ENCODE measurements at regions not wholly inside any gene's neighbourhood (a gene's known extent, or its start where the extent isn't known, plus 50 kb on each side); places are given as distances from the start of the nearest gene placed in this dataset.

- DNase-seq, result no peak
Observed at GRCh38 chr2:3060049-3060448, 317.6 kb downstream of the EIPR1 start.

- no peak for DNase-seq
Observed at GRCh38 chr2:3059141-3059925, 318.3 kb downstream of the EIPR1 start.

- DNase-seq, result no peak
Observed at GRCh38 chr2:3054066-3054465, 323.6 kb downstream of the EIPR1 start.

DNA sequence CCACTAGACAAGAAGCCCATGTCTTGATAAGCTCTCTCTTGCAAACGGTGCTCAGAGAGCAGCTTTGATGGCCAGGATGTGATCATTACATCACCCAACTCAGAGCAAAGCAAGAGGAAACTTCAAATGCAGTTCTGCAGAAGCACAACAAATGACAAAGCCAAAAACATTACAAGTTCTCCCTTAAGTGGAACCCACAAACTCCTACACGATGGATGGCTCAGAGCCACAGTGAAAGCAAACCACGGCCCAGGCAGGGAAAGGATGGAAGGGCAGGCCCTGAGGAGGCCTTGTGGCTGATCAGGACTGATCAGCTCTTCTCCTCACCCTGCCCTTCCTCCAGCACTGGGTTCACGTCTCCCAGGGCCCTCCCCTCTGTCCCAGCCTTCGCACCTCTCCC is 326.4 kb downstream of the EIPR1 start:
- DNase-seq, result no peak

GRCh38 chr2:3046170-3046865 is 331.3 kb downstream of the EIPR1 start:
- no peak for DNase-seq

DNA sequence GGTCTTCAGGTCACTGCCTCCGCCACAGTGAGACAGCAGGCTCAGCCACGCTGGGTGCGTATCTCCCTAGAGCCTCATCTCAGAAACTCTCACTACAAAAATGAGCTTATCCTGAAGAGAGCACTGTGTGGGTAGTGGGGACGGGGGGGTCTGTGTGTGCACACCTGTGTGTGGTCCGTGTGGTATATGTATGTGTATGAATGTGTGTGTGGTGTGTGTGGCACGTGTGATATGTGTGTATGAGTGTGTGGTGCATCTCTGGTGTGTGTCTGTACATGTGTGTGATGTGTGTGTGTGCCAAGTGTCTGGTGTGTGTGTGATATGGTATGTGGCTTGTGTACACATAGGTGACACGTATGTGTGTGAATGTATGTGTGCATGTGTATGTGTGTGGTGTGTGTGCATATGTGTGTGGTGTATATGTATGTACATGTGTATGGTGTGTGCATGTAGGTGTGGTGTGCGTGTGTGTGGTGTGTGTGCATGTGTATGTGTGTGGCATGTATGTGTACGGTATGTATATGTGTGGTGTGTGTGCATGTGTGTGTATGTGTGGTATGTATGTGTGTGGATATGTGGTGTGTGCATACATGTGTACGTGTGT is 332.2 kb downstream of the EIPR1 start:
- DNase-seq, result no peak

DNA sequence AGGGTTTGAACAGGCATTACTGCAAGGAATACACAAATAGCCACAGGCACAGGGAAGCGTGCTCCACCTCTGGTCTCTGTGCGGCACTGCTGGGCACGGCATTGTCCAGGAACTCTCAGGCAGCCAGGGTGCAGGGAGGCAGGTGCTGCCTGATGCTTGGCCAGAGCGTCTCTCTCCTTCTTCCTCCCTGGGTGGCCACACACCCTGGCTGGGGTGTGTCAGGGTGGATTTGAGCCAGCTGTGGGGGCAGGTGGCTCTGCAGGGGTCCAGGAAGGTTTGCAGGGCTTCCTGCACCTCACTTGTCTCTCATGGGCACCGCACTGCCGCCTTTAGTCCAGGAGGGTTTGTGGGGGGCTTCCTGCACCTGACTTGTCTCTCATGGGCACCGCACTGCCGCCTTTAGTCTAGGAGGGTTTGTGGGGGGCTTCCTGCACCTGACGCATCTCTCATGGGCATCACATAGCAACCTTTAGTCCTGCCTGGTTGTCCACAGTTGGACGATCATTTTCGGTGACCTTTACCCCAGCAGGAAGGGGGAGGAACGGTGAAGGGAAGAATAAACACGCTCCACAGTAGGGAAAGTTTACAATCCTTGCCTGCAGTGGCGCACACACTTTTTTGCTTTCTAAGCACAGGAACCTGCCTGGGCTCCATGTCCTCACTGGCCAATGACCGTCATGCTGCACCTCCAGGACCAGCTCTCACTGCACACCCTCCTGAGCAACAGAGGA is 332.9 kb downstream of the EIPR1 start:
- DNase-seq, result no peak

DNA sequence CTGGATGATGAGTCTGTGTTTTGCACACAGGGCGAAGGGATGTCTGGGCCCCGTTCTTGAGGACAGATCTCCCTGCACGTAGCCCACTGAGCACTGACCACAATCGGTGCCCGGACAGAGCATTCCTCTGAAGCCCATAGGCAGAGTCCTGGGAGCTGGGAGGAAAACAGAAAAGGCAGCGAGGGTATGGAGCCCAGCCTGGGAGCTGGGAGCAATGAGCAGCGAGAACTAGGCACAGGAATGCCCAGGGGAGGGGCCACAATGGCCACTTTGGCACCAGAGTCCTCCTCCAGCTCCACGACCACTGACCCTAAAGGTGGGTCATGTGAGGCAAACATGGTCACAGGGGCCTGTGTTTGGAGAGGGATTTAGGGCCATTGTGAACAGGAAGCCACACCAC is 333.9 kb downstream of the EIPR1 start:
- DNase-seq, result no peak

GRCh38 chr2:3042601-3043585 is 334.7 kb downstream of the EIPR1 start:
- DNase-seq, result no peak

DNA sequence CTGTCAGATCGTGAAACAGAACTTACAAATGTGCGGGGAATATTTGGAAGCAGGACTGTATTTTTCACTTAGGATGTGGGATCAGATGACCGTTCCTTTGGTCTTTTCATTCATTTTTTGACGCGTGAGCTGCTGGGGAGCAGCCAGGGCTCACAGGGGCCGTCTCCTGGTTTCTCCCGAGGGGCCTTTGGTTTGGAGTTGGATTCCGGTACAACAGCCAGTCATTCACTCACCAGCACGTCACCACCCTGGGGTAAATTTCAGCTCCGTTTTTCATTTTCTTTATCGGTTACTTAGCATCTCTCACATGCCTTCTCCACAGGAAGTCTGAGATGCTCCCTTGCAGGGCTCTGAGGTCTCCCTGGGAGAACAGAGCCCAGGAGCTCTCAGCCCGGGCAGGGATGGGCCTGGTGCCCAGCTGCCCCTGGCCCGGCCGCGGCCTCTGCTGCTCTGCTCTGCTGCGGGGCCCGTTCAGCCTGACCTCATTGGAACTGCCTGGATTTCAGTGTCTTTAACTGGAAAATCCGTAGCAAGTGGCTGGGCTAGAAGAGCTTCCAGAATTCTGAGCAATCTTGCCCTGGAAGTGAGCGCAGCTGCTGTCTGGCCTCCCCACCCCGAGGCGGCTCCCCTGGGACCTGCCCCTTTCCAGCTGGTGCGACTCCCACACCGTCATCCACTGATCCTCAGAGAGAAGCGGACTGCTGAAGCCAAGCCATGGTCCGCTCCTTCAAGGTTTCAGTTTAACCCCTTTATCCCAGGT is 335.6 kb downstream of the EIPR1 start:
- DNase-seq, result no peak

- DNase-seq, result no peak
Observed at GRCh38 chr2:3041246-3041645, 336.4 kb downstream of the EIPR1 start.

- no peak for DNase-seq
Observed at GRCh38 chr2:3040496-3041140, 337.0 kb downstream of the EIPR1 start.

DNA sequence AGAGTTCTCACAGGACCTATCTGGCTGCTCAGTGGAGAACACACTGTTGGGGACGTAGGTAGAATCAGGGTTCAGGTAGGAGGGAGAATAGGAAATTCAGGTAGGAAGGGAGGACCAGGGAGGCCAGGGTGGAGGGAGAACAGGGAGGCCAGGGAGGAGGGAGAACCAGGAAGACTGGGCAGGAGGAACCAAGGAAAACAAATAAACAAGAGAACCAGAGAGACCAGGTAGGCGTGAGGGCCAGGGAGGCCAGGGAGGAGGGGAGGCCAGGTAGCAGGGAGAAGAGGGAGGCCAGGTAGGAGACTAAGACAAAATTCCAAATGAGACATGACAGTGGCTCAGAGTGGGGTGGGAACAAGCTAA is 337.6 kb downstream of the EIPR1 start:
- DNase-seq, result no peak

DNA sequence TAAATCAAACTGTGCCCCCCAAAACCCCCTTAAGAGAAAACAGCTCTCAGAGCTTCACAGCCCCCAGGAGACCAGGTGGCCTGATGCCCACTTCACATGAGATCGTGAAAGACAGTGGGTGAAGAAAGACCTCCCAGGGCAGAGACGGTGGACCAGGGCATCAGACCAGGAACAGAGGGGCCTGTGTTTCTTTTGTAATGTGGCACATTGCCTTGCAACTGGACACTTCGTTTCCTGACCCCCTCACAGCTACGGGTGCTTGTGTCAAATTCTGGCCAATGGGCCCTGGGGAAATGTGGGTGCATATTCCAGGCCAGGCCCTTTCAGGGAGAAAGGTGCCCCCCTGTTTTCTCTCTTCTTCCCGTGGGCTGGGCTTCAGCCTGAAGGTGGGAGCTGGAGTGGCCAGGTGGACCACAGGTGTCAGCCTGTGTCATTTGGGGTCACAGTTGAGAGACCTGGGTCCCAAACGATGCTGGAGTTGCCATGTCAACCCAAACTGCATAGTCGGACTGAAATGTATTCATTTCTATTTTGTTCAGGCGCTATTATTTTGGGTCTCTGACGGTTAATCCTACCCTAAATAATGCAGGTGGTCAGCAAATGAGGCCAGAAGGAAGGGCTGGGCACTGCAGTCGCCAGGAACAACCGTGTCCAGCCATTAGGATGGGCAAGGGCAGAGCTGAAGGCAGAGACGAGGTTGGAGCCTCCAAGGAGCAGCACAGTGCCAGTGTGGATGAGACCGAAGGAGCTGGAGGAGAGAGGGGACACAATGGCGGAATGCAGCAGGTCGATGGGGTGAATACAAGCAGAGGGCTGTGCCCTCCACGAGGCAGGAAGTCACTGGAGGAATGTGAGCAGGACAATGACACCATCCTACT is 338.2 kb downstream of the EIPR1 start:
- DNase-seq, result no peak

GRCh38 chr2:3038636-3039035 is 339.0 kb downstream of the EIPR1 start:
- no peak for DNase-seq

DNA sequence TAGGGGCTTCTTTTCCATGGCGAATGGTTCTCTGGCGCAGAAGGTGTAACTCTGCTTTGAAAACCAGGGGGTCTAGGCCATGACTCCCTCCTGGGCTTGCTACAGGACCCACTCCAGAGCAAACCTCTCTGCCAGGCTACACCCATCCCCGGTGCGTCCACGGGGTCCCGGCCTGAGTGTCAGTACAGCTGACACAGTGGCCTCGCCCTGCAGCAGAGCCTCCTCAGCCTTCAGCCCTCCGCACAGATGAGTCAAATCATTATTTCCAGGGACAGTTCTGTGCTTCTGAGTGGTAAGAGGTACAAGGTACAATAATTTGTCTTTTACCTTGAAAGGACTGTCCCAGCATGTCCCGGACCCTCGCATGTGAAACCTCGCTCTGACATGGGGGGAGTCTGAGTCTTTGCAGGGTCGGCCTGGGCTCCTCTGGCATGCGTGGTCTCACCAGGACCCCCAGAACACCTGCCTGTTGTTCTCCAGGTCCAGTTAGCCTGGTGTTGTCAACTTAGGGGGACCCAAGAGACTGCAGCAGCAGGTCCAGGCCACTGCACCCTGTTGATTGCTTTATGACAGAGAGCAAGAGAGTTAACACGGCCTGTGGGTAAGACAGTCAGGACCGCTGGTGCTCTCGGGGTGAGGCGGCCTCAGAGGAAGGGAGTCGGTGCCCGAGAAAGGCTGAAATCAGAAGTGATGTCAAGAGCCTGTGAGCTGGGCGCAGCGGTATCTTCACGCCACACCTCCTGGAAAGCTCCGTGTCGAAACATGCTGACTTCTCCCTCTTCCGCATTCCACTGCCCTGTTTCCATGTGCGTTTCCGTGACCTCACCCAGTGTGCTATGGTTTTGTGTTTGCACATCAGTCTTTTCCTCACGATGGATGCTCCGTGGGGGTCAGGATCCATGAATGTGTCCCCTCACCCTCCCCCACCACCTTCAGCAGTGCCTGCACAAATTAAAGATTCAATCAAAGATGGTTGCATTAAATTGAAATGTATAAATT is 340.1 kb downstream of the EIPR1 start:
- DNase-seq, result no peak

DNA sequence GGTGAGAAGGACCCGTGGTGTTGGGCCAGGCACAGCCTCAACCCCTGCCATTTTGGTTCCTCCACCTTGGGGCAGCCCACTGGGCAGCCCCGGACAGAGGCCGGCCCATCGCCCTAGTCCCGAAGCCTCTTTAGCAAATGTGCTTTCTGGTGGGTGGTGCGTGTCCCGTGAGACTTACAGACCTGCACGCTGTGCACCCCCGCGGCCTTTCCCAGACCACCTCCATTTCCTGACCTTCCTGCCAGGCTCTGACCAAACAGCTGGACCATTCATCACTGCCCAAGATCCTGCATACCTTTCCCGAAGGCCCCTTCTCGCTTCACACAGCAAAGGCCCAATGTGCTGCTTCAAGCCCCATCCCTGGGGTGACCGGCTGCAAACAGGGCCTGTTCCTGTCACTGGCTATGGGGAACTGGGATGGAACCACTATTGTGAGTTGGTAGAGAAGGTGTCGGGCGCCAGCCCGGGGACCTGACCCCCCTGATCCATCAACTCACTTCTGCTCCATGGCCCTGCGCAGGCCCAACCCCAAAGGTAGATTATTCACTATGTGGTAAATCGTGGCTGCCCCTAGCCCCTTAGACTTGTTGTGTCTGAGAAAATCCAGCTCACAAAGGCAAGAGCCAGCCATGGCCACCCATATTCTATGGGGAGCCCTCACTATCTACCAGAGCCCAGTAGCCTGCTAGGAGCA is 341.0 kb downstream of the EIPR1 start:
- no peak for DNase-seq
